ENCODE measurements at regions not wholly inside any gene's neighbourhood (a gene's known extent, or its start where the extent isn't known, plus 50 kb on each side); places are given as distances from the start of the nearest gene placed in this dataset.
A peak's percentile ranks its signal among the peaks of the same experiment; 100 is the strongest.

DNA sequence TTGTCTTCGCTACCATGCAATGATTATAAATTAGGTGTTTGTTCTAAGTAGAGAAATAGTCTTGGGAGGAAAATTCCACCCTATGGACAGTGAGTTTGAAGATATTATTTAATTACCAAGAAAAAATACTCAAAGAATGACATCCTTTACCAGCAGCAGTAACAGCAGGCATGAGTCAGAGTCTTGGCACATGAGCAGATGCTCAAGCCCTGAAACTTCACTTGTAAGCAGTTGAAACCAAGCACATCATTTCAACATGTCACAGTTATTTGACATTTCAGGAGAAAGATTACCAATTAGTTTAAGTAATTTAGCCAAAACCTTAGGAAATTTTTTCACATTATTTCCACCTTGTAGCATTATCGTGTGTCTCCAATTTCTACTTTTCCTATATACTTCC, 99.2 kb downstream of the C12orf50 start:
- no peak for DNase-seq

DNA sequence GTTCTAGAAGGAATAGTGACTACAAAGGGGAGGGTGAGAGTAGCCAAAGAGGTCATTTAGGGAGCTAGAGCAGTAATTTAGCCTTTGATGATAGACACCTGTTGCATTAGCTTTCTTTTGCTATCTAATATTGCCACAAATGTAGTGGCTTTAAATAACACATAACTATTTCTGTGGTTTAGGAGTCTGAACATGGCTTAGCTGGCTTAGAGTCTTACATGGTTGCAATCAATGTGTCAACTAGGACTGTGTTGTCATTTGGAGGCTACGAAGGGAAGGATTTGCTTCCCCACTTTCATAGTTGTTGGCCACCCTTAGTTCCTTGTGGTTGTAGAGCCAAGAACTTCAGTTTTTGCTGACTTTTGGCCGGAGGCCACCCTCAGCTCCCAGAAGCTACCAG, 99.9 kb downstream of the C12orf50 start:
- no peak for DNase-seq

DNA sequence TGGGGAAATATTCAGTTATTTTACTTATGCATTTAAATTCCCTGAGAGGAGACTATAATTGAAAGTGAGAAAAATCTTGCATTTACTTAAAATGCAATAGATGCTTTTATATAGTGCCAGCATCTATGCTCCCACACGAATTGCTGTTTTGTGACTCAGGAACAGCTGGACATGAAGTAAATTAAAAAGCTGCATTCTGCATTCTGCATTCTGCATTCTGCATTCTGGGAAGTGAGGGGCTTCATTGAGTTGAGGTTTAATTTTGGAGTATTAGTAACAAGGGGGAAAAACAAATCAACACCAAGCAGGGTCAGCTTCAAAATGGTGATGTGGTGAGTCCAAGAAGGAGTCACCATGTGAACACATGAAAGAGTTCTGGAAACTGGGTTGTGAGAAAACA, 101.2 kb downstream of the C12orf50 start:
- no peak for DNase-seq

DNA sequence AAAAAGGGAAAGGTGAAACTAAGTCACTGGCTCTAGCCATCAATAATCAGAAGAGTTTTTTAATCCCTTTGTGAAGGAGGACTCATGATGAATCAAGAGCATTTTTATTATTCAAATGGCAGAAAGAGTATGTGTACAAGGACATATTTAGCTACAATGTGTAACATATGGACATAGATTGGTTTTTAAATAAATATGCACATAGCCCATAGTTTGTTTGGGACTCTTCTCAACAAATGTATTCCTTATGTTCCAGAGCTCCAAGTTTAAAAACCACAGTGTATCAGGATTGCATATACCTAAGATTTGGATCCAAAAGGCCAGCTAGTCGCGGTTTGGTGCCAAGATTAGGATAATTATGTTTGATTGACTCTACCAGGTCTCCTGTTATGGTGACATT, 104.2 kb downstream of the C12orf50 start:
- DNase-seq, result no peak

DNA sequence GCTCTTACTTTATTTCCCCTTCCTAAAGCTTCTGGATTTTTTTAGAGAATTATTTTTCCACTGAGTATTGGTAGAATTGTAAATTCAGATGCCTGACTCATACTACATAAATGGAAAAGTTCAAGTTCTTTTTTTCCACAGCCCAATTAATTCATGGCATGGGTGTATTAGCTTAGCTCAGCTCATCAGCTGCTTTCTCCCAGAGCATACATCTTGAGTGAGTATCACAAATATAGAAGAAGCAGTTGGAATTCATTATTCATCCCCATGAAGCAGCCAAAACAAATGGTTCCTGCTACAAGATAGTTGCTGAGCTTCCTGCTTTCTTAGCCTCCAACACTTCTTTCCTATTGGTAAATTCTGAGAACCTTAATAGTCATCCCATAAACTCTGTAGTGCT, 105.1 kb downstream of the C12orf50 start:
- no peak for DNase-seq

DNA sequence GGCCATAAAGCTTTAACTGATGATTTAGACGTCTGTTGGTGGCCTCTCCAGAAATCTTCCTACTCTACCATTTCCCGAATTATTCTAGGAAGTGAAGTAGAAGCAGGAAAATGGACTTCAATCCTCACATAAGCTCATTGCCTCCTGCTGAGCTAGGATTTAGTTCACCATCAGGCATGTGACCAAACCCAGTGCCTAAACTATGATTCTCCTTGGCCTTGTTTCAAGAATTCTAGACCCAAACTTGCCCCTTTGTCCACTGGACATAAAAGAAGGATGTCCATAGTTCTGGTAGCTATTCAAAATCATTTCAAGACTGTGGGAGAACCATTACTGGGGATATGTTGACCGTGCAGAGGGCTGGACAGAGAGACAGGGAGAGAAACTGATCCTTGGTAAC, 105.8 kb downstream of the C12orf50 start:
- DNase-seq, result no peak

DNA sequence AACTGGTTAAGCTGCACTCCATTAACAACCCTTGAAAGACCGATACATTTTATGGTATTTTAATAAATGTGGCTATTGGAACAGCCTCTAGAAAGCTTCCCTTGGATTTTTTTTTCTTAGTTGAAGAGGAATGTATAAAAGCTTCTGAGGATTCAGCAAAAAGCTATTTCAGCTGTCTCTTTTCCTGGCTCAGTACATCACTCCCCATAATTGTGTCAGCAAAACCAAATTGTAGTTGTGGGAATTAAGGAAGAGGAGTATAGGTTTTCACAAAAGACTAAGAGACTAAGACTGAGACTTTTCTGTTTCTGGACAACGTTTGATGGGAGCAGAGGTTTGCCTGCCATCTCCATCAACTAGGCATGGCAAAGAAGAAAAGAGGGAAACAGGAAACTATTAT, 106.5 kb downstream of the C12orf50 start:
- DNase-seq, result peak; percentile 23

DNA sequence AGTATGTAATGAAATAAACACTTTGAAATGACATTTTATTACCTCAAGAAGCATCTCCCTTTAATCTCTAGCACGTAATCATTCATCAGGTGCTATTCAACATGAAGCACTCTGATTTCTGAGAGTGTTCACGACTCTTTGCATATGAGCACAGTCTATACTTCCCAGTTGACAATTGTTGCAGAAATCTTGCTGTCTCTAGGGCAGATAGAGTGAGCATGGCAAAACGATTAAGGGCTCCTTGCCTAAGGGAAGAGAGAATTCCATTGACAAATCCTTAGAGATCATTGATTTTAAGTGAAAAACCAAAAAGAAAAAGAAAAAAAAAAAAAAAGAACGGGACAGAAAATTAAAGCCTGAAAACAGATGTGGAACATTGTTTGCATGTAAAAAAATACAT, 107.6 kb downstream of the C12orf50 start:
- DNase-seq, result no peak

DNA sequence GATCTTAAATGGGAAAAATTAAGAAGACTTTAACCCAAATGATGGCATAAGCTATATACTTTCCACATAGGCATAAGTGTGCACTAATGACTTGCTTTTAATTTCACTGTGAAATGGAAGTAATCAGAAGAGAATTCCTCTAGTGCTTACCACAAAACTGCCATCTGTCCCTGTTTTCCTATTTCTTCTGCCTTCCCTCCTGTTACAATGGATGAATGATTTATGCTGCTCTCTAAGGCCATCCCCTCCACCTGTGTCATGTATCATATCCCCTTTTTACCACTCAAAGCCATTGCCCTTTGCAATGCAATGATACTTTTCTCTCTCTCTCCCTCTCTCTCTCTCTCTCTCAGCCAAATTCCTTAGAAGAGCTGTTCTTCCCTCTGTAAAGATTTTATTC, 109.1 kb downstream of the C12orf50 start:
- DNase-seq, result no peak

DNA sequence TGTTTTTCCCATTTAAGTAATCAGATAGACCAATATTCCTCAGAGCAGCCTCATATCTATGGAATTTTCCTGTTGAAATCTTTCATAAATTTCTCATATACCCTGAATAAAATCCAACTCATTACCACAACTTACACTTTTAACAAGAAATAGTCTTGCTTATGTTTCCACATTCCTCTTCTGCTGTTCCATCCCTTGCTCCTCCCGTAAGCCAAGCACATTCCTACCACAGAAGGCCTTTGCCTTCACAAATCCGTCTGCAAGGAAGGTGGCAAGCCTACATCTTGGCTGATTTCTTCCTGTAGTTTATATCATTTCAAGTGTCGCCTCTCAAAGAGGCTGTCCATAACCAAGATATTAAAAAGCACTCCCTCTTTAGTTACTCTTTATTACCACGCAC, 127.7 kb downstream of the C12orf50 start:
- DNase-seq, result no peak

DNA sequence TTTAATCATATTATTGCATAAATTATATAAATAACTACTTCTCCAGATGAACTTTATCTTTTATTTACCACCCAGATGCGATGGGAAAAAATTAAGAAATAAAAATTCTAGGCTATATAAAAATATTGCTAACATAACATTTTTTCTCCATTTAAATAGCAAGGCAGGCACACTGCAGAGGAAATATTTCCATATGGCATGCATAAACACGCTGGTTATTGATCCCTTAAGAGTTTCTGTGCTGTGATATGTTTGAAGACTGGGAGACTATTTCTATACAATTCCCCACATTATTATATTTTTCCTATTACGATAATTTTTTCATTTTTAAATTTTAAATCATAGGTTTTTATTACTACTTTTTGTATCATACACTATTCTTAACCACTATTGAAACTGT, 131.5 kb downstream of the C12orf50 start:
- no peak for DNase-seq

DNA sequence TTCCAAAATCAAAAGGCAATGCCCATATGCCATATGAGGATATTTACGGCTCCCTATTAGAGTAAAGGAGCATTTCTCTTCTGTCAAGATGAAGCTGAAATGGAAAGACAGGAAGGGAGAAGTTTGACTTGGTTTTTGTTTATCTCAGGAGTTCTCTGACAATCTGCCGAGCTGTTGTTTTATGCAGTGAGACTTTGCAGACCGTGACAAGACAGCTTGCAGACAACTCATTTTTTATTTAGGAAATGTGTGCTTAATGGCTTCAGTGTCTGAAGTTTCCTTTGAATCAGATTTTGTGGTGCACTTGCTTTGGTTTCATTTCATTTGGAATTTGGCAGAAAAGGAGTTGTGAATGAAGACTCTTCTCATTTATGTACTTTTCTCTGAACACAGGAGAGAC, 145.4 kb downstream of the C12orf50 start:
- DNase-seq, result peak; percentile 59

DNA sequence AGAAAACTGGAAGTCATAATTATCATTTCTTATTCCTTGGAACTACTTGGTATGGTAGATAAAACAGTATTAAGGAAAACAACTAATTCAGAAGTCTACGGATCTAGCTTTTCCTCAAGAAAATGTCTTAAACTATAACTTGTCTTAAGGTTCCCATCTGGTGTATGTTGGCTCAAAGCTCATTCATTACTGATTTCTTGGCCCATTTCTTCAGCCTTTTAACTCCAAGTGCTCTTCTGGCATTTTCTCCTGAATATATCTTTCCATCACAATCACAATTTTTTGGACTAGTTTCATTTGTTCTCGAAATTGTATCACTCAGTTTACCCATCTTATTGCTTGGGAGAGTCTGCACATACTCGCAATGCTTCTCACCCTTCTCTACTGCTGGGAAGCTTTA, 150.1 kb downstream of the C12orf50 start:
- DNase-seq, result no peak

DNA sequence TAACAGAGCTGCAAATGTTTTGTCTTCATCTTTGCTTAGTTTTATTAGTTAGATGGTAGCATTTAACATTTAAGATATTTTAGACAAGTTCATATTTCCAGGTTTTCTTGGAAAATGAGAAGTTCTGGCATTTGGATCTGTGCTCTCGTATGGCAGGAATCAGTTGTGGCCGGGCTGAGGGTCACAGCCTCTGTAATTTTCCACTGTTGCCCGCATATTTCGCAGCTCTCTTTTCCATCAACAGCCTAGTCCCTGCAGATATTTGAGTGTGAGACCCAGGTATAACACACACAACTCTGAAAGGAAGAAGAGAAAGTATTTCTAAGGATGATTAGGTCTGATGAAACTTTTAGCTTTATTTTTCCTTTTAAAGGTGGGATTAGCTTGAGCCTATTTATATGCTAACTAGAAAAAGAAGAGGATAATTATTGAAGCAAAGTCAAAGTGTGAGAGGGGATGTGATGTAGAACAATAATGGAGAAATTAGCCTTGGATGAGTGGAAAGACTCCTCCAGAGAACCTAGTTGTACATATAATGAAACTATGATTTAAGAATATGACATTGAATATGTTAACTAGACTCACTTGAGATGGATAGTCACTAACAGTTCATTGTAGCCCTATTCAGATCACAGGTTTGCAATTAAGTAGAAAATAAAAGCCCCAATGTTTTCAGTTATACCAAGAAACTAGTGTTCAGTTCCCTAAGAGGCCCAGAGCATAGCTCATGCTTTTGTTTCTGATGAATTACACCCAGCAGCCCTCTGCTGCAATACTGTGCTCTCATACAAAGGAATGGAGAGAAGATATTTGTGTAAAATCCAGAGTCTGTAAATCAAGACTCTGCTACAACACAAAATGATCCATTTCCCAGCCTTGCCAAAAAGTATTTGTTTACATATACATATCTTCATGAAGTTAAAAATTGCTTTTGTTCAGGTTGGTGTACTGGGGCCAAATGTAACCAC, 158.4 kb downstream of the C12orf50 start:
- DNase-seq, result no peak

DNA sequence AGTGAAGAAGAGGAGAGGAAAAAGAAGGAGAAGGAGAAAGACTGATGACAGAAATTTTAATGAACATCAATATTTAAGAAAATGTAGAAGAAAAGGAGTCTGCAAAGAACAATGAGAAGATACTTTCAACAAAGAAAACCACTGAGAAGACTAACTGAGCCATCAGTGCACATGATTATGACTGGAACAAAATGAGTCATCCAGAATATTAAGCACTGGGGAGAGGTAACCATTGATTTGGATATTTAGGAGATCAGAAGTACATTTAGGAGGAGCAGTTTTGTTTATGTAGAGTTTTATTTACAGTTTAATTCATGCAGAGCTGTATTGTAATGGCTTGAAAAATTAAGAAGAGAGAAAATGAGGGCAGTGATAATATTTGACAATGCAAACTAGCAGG, 159.1 kb downstream of the C12orf50 start:
- DNase-seq, result no peak

DNA sequence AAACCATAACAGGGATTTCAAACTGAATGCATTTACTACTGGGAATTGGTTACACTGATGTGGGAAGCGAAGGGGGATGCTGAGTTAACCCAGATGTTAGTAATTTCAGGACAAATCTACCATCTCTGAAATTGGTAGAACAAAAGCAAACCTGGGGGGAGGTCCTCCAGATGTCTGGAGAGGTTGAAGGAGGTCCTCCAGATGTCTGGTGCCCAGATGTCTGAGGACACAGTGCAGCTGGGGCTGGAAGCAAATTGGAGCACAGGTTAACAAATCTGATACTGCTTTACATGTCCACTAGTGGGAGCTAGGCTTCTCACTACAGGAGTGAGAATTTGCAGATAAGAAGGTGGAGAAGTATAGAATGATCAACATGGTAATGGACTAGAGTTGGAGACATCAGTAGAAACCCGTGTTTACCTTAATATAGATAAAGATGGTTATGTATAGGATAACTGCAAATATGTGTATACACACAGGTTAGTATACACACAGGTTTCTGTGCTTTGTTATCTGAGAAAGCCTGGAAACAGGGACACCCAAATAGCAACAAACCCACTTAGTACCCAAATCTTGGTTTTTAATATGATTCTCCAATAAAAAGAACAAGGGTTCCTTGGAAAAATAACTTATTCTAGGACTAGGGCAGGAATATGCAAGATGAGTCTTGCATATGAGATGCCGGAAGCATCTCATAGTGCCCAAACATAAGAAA, 162.5 kb downstream of the C12orf50 start:
- DNase-seq, result peak; percentile 19

DNA sequence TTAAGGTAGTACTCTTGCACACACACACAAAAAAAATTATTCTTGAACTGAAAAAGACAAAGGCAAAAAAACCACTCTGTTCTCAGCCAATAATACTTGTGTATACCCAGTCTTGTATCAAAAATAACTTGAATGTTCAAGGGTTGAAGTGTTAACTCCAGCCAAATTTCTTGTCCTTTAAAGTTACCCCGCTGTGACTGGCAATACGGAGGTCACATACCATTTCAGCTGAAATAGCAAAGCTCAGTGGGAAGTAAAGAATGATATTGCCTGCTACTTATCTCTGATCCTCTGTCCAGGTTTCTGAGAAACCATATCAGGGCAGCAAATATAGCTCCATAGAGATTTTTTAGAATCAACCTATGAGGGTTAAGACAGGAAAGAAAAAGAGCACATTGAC, 167.4 kb downstream of the C12orf50 start:
- no peak for DNase-seq

DNA sequence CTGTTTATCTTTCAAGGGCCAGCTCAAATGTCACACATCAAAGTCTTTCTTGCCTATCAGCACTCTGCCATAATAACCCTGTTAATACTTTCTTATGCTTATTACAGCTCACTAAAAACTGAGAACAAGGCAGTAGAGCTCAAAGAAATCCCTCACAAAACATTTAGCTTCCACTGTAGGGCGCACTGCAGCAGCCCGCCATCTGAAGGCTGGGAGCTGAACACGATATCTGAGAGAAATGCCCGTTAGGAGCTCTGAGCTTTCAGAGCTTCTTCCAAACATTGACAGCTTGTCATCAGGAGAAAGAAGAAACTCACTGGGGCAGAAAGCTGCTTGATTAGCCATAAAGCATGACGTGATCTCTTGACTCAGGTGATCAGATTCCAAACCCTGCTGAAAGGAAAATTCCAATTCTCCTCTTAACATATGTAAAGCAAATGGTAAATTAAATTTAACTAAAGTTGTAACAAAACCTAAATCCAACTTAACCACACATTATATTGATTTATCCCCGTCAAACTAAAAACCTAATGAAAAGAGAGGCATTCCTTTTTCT, 175.7 kb downstream of the C12orf50 start:
- no peak for DNase-seq

DNA sequence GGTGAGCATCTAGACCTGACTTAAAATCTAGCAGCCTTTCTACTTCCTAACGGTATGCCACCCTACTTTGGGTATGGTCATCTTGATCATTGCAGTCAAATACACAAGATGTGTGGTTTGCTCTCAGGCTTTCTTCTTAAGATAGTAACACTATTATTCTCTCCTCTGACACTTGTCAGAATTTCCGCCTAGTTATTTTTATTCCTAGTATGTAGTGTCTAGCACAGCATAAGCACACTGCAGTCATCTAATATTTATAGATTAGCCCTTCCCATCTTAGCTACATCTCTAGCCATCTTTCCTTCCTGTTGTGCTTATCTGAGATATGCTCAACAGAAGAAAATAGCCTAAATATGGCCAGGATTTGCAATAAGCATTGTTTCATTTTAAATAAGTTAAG, 180.1 kb downstream of the C12orf50 start:
- DNase-seq, result peak; percentile 10

DNA sequence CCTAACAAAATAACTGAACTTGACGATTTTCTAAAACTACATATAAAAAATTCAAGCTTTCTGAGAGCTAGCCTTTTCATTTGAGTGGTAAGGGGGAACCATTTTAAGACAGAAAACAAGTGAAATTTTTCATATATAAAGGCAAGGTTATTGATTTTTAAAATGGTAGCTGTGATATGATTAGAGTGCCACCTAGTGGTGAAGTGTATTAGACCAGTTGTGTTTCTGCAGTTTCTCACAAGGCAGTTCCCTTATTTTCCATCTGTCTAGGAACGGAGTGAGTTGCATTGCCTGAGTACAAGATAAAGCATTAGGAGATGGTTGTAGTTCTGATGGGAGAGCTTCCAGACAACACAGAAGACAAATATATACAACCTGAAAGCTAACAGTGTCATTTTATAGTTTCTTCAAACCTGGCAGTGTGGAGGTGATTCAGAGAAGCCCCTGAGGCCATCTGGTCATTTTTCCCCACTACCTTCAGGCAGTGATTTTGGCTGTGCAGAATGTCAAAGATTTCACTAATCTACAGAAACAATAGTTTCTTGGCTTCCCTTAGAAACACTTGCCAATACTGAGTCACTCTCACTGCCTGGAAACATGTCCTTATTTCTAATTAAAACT, 180.8 kb downstream of the C12orf50 start:
- peak; percentile 84 for DNase-seq

DNA sequence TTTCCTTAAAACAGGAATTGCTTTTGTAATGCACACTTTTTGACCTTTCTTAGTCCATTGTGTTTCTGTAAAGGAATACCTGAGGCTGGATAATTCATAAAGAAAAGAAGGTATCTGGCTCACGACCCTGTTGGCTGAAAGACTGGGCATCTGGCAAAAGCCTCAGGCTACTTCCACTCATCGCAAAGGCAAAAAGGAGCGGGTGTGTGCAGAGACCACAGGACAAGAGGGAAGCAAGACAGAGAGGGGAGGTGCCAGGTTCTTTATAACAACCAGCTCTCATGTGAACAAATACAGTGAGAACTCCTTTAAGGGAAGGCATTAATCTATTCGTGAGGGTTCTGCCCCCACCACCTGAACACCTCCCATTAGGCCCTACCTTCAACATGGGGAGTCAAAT, 182.1 kb downstream of the C12orf50 start:
- no peak for DNase-seq

DNA sequence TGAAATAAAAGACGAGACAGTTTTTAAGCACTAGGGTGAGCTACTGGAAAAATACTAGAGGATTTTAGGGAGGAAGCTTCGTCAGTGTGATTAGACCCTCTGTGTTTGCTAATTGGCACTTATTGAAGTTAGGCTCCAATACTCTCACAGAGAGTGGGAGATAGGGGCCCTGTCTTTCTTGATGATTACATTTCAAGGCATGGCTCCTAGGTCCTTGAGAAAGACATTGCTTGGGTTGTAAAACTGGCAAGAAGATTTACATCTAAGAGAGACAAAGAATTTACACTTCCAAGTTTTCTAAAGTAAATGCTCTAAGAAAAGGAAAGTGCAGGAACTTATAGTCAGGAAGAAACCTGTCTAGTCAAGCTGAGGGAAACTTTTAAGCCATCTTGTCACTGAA, 183.2 kb downstream of the C12orf50 start:
- DNase-seq, result no peak

DNA sequence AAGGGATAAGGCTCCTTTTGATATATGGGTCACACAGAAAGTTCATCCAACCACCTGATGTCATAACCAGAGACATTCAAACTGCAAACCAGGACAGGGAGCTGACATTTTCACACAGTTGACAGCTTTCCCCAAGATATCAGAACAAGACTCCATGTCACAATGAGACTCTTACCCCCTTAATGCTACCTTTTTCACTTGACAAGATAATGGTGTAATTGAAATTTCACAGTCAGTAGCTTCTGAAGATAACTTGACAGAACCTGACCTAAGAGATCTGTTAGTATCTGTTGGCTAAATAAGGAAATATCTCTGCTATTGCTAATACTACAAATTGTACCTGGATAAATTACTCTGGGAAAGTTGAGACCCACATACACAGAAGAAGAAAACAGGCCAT, 187.3 kb downstream of the C12orf50 start:
- DNase-seq, result no peak
